Esophagus (tissue), 2 donors: ENCODE measurements at regions not wholly inside any gene's neighbourhood (a gene's known extent, or its start where the extent isn't known, plus 50 kb on each side); places are given as distances from the start of the nearest gene placed in this dataset.

Source experiments
- H3K27ac ChIP-seq, 2 donors: one replicate each; pipeline ENCODE4 v1.5.1; 2013; ENCODE audit warnings: low read depth in 2 of 2, mild to moderate bottlenecking in 2 of 2, inconsistent platforms in 1 of 2, low read length in 1 of 2, moderate library complexity in 1 of 2
- H3K27me3 ChIP-seq, 2 donors: one replicate each; pipeline ENCODE4 v1.6.1; 2013; ENCODE audit warnings: low read length in 2 of 2, control low read depth in 1 of 2, mild to moderate bottlenecking in 1 of 2; ENCODE audit not compliant: insufficient read depth in 2 of 2, control insufficient read depth in 1 of 2
- H3K36me3 ChIP-seq, 2 donors: one replicate each; pipeline ENCODE4 v1.6.1; 2013; ENCODE audit warnings: low read length in 1 of 2; ENCODE audit not compliant: control insufficient read depth in 2 of 2, insufficient read depth in 2 of 2
- H3K4me1 ChIP-seq, 2 donors: one replicate each; pipeline ENCODE4 v1.6.1; 2013; ENCODE audit warnings: low read length in 1 of 2; ENCODE audit not compliant: control insufficient read depth in 2 of 2, insufficient read depth in 2 of 2
- H3K4me3 ChIP-seq, 2 donors: one replicate each; pipeline ENCODE4 v1.5.1; 2013; ENCODE audit warnings: low read length in 2 of 2, mild to moderate bottlenecking in 2 of 2, low read depth in 1 of 2, moderate library complexity in 1 of 2
- H3K9me3 ChIP-seq, 2 donors: one replicate each; pipeline ENCODE4 v1.6.1; 2013; ENCODE audit warnings: mild to moderate bottlenecking in 2 of 2, low read depth in 1 of 2, low read length in 1 of 2, moderate library complexity in 1 of 2; ENCODE audit not compliant: control insufficient read depth in 2 of 2, insufficient read depth in 1 of 2
- WGBS, 2 donors: extraction: QIAGEN DNeasy Blood & Tissue Kit; methylation state at CpG; one replicate each; pipeline ENCODE4 v1.1.7; 2013; 5-methylcytosine and 5-hydroxymethylcytosine counted together
- donor health status: healthy with polysubstance abuse.
- donor health status: Bipolar disorder and iron deficiency.

DNA sequence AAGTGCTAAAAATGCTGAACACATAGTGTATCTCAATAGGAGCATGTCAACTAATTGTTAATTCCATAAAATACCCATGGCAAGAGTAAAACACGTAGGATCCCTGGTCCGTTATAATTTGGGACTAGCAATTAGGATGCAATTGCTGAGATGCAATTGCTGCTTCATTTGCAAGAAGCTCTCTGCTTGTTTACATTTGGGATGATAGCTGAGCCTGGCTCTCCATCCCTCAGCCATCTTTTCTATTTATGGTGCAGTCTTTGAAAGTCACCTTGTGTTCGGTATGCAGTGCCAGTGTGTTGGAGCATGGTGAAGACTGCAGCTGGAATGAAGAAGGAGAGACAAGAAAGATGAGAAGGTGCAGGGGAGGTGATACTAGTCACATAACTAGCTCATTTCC lies 191.3 kb downstream of the SNX10 start:
- 83 to 94% methylated on average over 3 of the region's 3 CpGs for WGBS, 2 donors
- Histone ChIP-seq H3K4me3 (no peak overlapping the region), H3K27ac (no peak overlapping the region), H3K4me1 (no peaks in the 10 kb centered on the region), H3K27me3 (peaks cover 0 to 4% of the 10 kb centered on the region in 2 donors), H3K9me3 (no peaks in the 10 kb centered on the region), H3K36me3 (no peaks in the 10 kb centered on the region)

DNA sequence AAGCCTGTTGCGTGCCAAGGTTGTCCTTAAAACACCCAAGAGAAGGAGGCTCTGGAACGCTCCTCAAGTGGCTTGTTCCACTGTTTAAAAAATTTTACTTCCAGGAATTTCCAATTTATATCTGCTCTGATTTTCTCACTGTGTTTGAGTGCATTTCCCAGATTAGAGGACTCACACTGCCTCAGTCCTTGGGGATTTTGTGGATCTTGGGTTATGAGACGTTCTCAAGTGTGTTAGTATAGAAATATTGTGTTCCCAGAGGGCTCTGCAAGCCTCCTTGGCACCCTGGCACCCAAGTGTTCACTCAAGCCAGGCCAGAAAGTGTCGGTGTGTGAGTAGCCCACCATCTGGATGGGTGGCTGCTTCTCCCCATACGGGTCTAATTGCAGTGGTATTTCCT lies 192.2 kb downstream of the SNX10 start:
- peaks cover 0 to 4% of the 10 kb centered on the region in 2 donors for H3K27me3 ChIP-seq
- no peaks in the 10 kb centered on the region for H3K36me3 ChIP-seq
- H3K27ac ChIP-seq, result no peak overlapping the region
- 87 to 88% methylated on average over 5 of the region's 5 CpGs for WGBS, 2 donors
- no peak overlapping the region for H3K4me3 ChIP-seq
- no peaks in the 10 kb centered on the region for H3K9me3 ChIP-seq
- H3K4me1 ChIP-seq, result no peaks in the 10 kb centered on the region

- 88% methylated on average over 6 of the region's 6 CpGs for WGBS, 2 donors
- Histone ChIP-seq H3K4me1 (no peaks in the 10 kb centered on the region), H3K27me3 (no peaks in the 10 kb centered on the region), H3K36me3 (no peaks in the 10 kb centered on the region), H3K4me3 (no peak overlapping the region), H3K27ac (no peak overlapping the region), H3K9me3 (no peaks in the 10 kb centered on the region)
Measured at GRCh38 chr7:26485367-26485934, 193.8 kb downstream of the SNX10 start.

GRCh38 chr7:26486153-26486552 lies 194.5 kb downstream of the SNX10 start:
- Histone ChIP-seq H3K9me3 (no peaks in the 10 kb centered on the region), H3K36me3 (no peaks in the 10 kb centered on the region), H3K4me3 (no peak overlapping the region), H3K27me3 (no peaks in the 10 kb centered on the region), H3K4me1 (peaks cover 0 to 4% of the 10 kb centered on the region in 2 donors), H3K27ac (no peak overlapping the region)
- WGBS, 2 donors, result 94 to 97% methylated on average over 8 of the region's 8 CpGs

DNA sequence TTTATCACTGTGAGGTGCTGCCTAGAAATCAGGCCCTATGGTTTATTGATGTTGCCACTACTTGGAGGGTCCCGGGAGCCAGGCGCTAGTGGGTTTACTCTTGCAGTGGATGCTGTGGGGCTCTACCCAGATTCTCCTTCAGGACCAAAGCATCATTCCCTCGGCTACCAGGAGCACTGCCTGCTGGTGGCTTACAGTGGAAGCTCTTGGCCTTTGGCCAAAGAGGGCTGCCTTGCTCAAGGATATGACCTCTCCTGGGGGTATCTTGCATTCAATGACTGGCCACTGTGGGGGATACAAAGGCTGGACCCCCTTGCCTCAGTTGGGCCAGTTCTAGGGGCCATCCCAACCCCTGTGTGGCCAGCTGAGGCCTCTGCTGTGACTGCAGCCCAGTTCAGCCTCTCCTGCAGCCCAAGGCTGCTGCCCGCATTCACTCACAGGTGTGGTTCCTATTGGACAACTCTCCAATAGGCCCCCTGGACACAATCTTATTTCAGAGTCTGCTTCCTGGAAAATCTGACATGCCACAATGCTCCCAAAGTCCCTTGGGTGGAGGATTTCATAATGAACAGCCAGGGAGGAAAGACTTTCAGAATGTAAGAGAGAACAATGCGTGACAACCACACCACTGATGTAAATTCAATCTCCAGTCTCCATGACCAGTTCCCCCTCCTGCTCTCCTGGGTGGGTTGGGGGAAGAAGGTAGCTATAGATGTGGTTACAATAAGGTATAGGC lies 196.3 kb downstream of the SNX10 start:
- Histone ChIP-seq H3K4me3 (no peak overlapping the region), H3K36me3 (no peaks in the 10 kb centered on the region), H3K27ac (no peak overlapping the region), H3K4me1 (peaks cover 0 to 8% of the 10 kb centered on the region in 2 donors), H3K27me3 (no peaks in the 10 kb centered on the region), H3K9me3 (no peaks in the 10 kb centered on the region)
- 89 to 92% methylated on average over 5 of the region's 5 CpGs for WGBS, 2 donors

DNA sequence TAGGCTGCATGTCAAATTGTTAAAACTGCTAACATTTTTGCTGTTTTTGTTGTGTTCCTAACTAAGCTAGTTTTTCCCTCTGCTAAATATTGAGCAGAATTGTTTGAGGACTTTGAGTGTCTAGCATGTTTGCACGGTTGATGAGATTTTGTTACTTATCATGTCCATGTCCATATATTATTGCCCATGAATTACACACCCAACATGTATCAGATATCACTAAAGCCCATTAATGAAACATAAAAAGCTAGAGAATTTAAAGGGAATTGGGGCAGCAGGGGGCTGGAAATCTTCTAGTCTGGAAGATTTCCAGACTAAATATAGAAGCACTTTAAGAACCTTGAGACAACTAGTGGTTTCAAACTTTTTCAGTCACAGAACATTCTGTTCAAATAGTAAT lies 197.7 kb downstream of the SNX10 start:
- 88 to 98% methylated on average over 1 of the region's 1 CpG for WGBS, 2 donors
- H3K27ac ChIP-seq, result no peak overlapping the region
- H3K4me3 ChIP-seq, result no peak overlapping the region
- H3K9me3 ChIP-seq, result no peaks in the 10 kb centered on the region
- H3K27me3 ChIP-seq, result no peaks in the 10 kb centered on the region
- H3K36me3 ChIP-seq, result no peaks in the 10 kb centered on the region
- peaks cover 0 to 8% of the 10 kb centered on the region in 2 donors for H3K4me1 ChIP-seq

DNA sequence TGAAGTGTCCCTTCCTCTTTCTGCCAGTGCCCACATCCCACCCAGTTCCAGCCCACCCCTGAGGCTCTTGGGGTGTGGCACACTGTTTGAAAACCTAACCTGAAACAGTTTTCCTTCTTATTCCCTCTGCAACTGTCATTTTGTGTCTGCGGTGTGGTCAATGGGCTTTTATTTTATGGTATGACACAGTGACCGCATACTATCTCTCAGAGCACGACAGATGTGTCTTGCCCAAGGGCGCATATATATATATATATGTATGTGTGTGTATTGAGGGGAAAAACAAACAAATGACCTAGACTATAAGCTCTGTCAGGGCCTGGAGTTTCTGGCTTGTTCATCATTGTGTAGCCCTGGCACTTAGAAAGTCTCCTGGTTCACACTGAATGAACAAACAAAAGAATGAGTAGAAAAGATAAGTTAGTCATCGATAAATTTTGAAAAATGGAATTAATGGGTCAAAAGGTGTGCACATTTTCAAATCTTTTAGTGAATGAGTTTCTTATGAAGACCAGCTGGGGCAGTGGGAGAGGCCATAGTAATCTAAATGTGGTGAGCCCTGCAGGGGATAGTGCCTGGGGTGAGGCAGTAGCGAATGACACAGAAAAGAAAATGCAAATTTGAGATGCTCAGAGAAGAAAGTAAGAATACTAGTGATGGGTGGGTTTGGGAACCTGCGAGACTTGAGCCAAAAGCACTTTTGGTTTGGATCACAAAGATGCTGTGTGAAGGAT lies 198.4 kb downstream of the SNX10 start:
- Histone ChIP-seq H3K36me3 (no peaks in the 10 kb centered on the region), H3K27me3 (no peaks in the 10 kb centered on the region), H3K4me1 (peaks cover 0 to 8% of the 10 kb centered on the region in 2 donors), H3K4me3 (no peak overlapping the region), H3K9me3 (no peaks in the 10 kb centered on the region), H3K27ac (no peak overlapping the region)
- WGBS, 2 donors, result 70 to 79% methylated on average over 7 of the region's 7 CpGs

GRCh38 chr7:26490640-26491624 lies 199.3 kb downstream of the SNX10 start:
- 37 to 55% methylated on average over 10 of the region's 10 CpGs for WGBS, 2 donors
- peaks cover 0 to 8% of the 10 kb centered on the region in 2 donors for H3K4me1 ChIP-seq
- H3K9me3 ChIP-seq, result no peaks in the 10 kb centered on the region
- no peaks in the 10 kb centered on the region for H3K36me3 ChIP-seq
- no peaks in the 10 kb centered on the region for H3K27me3 ChIP-seq
- H3K4me3 ChIP-seq, result no peak overlapping the region
- peak overlapping the region; percentile 83 for H3K27ac ChIP-seq

DNA sequence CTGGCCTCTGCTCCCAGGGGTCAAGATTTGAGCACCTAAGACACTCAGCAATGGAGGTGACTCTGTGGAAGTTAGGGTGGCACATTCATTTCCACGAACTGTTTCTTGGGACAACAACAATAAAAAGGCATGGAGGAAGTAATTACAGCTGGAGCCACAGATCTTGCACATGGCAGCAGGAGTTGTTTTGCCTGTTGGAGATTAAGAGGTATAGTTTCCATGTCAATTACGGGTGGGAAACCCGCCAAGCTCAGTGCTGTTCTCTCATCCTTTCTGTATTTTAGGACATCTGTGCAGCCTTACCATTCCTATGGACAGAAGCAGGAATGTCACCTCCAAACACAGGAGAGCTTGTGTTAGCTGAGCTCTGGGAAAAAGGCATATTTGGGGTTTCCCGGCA lies 201.2 kb downstream of the SNX10 start:
- no peak overlapping the region for H3K4me3 ChIP-seq
- no peaks in the 10 kb centered on the region for H3K27me3 ChIP-seq
- H3K36me3 ChIP-seq, result no peaks in the 10 kb centered on the region
- peaks cover 0 to 8% of the 10 kb centered on the region in 2 donors for H3K4me1 ChIP-seq
- 77 to 78% methylated on average over 4 of the region's 4 CpGs for WGBS, 2 donors
- no peak overlapping the region for H3K27ac ChIP-seq
- no peaks in the 10 kb centered on the region for H3K9me3 ChIP-seq
